ENCODE measurements at regions not wholly inside any gene's neighbourhood (a gene's known extent, or its start where the extent isn't known, plus 50 kb on each side); places are given as distances from the start of the nearest gene placed in this dataset.

GRCh38 chr7:96800122-96800521, 90.5 kb upstream of the SEM1 start:
- no TSS peak for BruUV-seq (replicated peaks)
- Histone ChIP-seq H3K27me3 (replicated peaks in 1 of 2; ENCODE audit: control insufficient read depth in 2 of 2, insufficient read depth in 2 of 2, low read length in 1 of 2) (no peaks in the 10 kb centered on the region), H4K20me1 (ENCODE audit: control insufficient read depth, insufficient read depth) (no peaks in the 10 kb centered on the region), H3K4me3 (no peak overlapping the region), H3K27ac (ENCODE audit: control insufficient read depth, insufficient read depth) (no peak overlapping the region), H2AFZ (ENCODE audit: control insufficient read depth, low read depth, low read length) (no peak overlapping the region), H3K4me1 (ENCODE audit: control insufficient read depth, insufficient read depth, low read length) (no peaks in the 10 kb centered on the region), H3K9me3 (replicated peaks; ENCODE audit: control insufficient read depth, insufficient read depth, low read length) (no peaks in the 10 kb centered on the region), H3K4me2 (ENCODE audit: control insufficient read depth, insufficient read depth) (no peak overlapping the region), H3K36me3 (ENCODE audit: control insufficient read depth in 2 of 2, insufficient read depth in 2 of 2, low read length in 1 of 2) (no peaks in the 10 kb centered on the region), H3K9ac (ENCODE audit: control insufficient read depth, insufficient read depth, low read length) (no peak overlapping the region), H3K79me2 (ENCODE audit: control insufficient read depth, insufficient read depth, low read length) (no peaks in the 10 kb centered on the region)
- ChIA-PET RAD21 (ENCODE audit: unreplicated experiment) (no interaction called here), POLR2A (interaction anchor here (0.6 kb wide), 1 partner anchor 875 kb away, joined by 7 read pairs; no protein-coding TSS in a partner anchor), CTCF (interaction anchor here (0.7 kb wide), 1 partner anchor 48 kb away, joined by 3 read pairs; no protein-coding TSS in a partner anchor), SMC1A (ENCODE audit: uncharacterized antibody, unreplicated experiment) (no interaction called here)
- DNase-seq (ENCODE audit: low read depth, low spot score) (no peak), FAIRE-seq (peak; percentile 44), ATAC-seq (no peak)
- WGBS (ENCODE audit: insufficient coverage, insufficient replicate concordance, low lambda C conversion rate, missing lambda C conversion rate), result 24% methylated on average over 3 of the region's 3 CpGs
- intact Hi-C loops (cut with micrococcal nuclease; ENCODE audit: unreplicated experiment) (no loop called here), in situ Hi-C loops (cut with MboI) (no loop called here)
- TF ChIP-seq CHD2 (IDR thresholded peaks at IDR 0.05; ENCODE audit: borderline replicate concordance, low read depth, low read length), result no peak
- TF ChIP-seq RFX5 (IDR thresholded peaks at IDR 0.05; ENCODE audit: low read depth, low read length), result no peak
- no peak for TF ChIP-seq IRF4 (IDR thresholded peaks at IDR 0.05; ENCODE audit: low read depth, low read length)
- no peak for TF ChIP-seq FOXK2 (IDR thresholded peaks at IDR 0.05)
- TF ChIP-seq ATF2 (IDR thresholded peaks at IDR 0.05; ENCODE audit: low read length), result no peak
- no peak for TF ChIP-seq TBL1XR1 (IDR thresholded peaks at IDR 0.05; ENCODE audit: low read depth, low read length)
- no peak for TF ChIP-seq KLF5 (IDR thresholded peaks at IDR 0.05; ENCODE audit: partially characterized antibody)
- no peak for TF ChIP-seq PRDM15 (CRISPR knock-in tag; IDR thresholded peaks at IDR 0.05)
- no peak for TF ChIP-seq SMAD1 (IDR thresholded peaks at IDR 0.05; ENCODE audit: low read depth, partially characterized antibody)
- no peak for TF ChIP-seq NFYA (IDR thresholded peaks at IDR 0.05; ENCODE audit: borderline replicate concordance, low read depth, low read length)
- no peak for TF ChIP-seq IKZF2 (IDR thresholded peaks at IDR 0.05)
- TF ChIP-seq TARDBP (IDR thresholded peaks at IDR 0.05; ENCODE audit: borderline replicate concordance), result no peak
- no peak for TF ChIP-seq STAT1 (conservative IDR thresholded peaks at IDR 0.05)

Data from GM12878 (cell line).